Activated T-cell treated with anti-CD3 and anti-CD28 coated beads, Interleukin-2, amount 50 U/mL, for 72 hours (primary cell): ENCODE measurements at regions not wholly inside any gene's neighbourhood (a gene's known extent, or its start where the extent isn't known, plus 50 kb on each side); places are given as distances from the start of the nearest gene placed in this dataset.
A peak's percentile ranks its signal among the peaks of the same experiment; 100 is the strongest.

Source experiments
- ATAC-seq, 2 donors: fragments of 150-1000 bp; cut with Tn5 transposase; replicated peaks in 1 of 2; 2 replicates each; pipeline ENCODE4 v1.10.0; 2021; ENCODE audit warnings: moderate library complexity in 2 of 2, mild to moderate bottlenecking in 1 of 2
- DNase-seq, 2 donors: peaks; one replicate each; pipeline ENCODE4 v3.0.0; 2021 to 2022; ENCODE audit warnings: mixed read lengths in 1 of 2
- H3K27ac Mint-ChIP-seq: one replicate; pipeline ENCODE4 v1.8.0; 2022; ENCODE audit warnings: mild to moderate bottlenecking, moderate library complexity, mixed read lengths
- H3K27me3 Mint-ChIP-seq: one replicate; pipeline ENCODE4 v1.8.0; 2022; ENCODE audit warnings: low read depth, mixed read lengths
- H3K36me3 Mint-ChIP-seq, 2 donors: one replicate each; pipeline ENCODE4 v1.8.0; 2022; ENCODE audit warnings: mixed read lengths in 2 of 2, mild to moderate bottlenecking in 1 of 2; ENCODE audit not compliant: insufficient read depth in 2 of 2
- H3K4me1 Mint-ChIP-seq: one replicate; pipeline ENCODE4 v1.8.0; 2022; ENCODE audit warnings: low read depth, mixed read lengths
- H3K4me3 Mint-ChIP-seq, 2 donors: one replicate each; pipeline ENCODE4 v1.8.0; 2022; ENCODE audit warnings: mild to moderate bottlenecking in 2 of 2, mixed read lengths in 2 of 2, moderate library complexity in 2 of 2
- H3K9me3 Mint-ChIP-seq, 2 donors: one replicate each; pipeline ENCODE4 v1.8.0; 2022; ENCODE audit warnings: mixed read lengths in 2 of 2

DNA sequence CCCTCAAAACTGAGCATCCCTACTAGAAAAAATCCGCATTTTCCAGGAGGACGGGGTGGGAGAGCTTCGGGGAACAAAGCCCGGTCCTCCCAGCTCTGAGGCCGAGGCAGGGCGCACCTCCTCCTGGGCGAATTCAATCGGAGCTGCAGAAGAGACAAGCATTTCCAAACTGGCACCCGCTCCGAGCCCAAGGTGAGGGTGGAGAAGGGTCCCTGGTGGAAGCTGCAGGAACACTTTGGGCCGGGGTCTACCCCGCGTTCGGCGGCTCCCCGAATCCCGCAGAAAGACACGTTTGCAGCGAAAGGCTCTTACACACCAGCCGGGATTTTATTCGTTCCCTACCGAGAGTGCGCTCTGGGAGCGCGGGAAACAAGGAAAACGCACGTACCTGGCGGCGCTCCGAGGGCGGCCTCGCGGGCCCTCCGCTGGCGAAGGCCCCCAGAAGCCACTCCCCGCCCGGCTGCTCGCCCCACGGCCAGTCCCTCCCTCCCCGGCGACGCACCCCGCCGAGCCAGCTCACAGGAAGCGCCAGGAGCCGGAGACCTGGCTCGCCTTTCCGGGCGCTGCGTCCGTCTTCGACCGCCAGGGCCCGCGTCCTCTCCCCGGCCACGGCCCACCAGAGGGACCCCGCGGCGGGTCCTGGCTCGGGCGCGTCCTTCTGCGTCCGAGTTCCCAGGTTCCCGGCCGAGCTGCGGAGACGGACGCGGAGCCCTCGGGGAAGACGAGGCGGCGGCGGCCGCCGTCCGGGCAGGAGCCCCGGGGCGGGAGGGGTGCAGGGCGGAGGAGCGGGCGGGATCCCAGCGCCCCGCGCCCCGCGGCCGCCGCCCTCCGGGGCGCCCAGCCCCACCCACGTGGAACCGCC lies 49.8 kb upstream of the BAHCC1 start:
- Mint-ChIP-seq H3K9me3 (no peaks in the 10 kb centered on the region), H3K27ac (no peak overlapping the region), H3K27me3 (peaks cover 55% of the 10 kb centered on the region), H3K4me3 (peak overlapping the region; percentile 80 to 81), H3K4me1 (peaks cover 7% of the 10 kb centered on the region), H3K36me3 (no peaks in the 10 kb centered on the region)
- peak; percentile 72 to 77 for DNase-seq
- peak; percentile 61 to 62 for ATAC-seq
